HG03103 (cell line): ENCODE measurements at regions not wholly inside any gene's neighbourhood (a gene's known extent, or its start where the extent isn't known, plus 50 kb on each side); places are given as distances from the start of the nearest gene placed in this dataset.
"Not testable (repeated sequence)": the region's sequence is repeated elsewhere in the genome, so short reads cannot be mapped to it uniquely, and the experiment has no call there.

Source experiments
- ATAC-seq: cut with Tn5 transposase; IDR thresholded peaks from one replicate; pipeline ENCODE4 v1.9.1; 2021; ENCODE audit warnings: low read depth; ENCODE audit not compliant: unreplicated experiment

DNA sequence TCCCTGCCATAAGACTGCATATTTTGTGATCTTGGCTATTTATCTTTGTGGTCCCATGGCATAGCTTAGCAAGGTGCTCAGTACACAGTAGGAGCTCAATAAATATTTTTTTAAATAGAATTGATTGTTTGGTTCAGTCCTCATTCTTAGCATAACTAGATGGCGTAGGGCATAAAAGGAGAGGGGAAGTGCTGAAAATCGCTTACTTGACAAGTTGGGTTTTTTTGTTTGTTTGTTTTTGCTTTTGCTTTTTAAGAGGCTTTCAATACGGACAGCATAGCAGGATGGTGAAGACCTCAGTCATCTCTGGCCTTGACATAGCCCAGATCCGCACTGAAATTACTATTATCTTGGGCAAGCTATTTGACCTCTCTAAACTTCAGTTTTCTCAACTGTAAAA is 86.6 kb upstream of the RANBP3L start:
- ATAC-seq = no peak

DNA sequence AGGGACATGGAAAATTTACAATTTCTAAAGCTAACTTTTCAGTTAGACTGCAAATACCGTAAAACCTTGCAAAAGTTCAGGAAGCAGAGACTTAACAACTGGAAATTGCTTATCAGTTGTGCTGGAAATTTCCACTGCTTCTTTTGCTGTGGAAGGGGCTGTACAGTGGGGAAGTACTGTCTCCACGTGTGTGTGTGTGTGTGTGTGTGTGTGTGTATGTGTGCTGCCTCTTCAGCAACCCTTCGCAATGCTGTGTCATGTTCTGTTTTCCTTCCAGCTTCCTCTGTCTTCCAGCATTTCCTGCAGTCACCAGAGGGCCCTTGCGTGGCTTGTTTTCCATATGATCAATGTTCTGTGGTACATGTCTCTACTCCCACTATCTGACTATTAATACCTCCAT is 87.5 kb upstream of the RANBP3L start:
- no peak for ATAC-seq

DNA sequence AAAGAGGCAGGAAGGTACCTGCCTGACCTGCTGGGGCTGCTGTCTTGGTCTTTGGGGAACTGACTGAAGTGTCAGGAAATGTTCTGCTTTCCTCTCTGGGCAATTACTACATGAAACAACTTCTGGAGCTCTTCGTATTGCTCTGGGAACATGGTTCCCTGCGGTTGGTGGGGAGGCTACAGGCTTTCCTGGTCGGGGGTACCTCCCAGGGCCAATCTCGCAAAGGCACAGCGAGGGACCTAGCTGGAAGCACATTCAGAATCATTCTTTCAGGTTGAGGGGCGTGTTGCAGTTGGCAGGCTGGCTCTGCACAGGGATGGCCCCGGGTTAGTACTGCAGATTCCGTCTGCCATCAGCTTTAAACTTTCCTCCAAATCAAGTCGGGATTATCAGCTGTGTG is 88.9 kb upstream of the RANBP3L start:
- ATAC-seq = no peak

DNA sequence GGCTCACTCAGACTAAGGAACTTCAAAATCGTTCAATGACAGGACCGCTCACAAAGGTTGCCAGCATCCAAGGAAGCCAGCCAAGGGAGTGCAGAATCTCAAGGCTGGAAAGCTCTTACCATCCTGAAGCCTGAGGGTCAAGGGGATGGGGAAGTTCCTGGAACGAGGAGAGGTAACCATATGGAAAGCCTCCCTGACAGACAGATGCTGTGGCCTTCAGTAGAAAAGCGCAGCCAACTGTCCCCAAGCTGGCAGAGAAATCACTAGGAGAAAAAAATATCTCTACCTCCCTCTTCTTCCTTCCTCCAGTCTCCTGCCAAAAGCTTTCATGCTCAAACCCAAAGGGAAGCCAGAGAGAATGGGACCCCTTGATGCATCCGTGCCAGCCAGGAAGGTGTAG is 90.5 kb upstream of the RANBP3L start:
- ATAC-seq = no peak

DNA sequence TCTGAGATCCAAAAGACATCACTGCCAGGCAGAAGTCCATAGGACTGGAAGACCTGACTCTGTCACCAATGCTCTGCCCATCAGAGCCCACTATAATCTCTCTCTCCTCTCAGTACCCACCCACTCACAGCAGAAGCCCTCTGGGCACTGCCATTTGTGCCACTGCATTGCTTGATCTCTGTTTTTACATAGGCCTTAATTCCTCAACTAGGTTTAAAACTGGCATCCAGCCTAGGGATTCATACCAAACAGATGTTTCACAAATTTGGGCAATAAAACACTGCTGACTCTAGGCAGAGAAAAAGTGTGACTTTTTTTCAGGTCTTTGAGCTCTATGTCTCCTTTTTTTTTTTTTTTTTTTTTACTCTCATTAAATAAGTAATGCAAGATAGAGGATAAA is 91.1 kb upstream of the RANBP3L start:
- no peak for ATAC-seq

DNA sequence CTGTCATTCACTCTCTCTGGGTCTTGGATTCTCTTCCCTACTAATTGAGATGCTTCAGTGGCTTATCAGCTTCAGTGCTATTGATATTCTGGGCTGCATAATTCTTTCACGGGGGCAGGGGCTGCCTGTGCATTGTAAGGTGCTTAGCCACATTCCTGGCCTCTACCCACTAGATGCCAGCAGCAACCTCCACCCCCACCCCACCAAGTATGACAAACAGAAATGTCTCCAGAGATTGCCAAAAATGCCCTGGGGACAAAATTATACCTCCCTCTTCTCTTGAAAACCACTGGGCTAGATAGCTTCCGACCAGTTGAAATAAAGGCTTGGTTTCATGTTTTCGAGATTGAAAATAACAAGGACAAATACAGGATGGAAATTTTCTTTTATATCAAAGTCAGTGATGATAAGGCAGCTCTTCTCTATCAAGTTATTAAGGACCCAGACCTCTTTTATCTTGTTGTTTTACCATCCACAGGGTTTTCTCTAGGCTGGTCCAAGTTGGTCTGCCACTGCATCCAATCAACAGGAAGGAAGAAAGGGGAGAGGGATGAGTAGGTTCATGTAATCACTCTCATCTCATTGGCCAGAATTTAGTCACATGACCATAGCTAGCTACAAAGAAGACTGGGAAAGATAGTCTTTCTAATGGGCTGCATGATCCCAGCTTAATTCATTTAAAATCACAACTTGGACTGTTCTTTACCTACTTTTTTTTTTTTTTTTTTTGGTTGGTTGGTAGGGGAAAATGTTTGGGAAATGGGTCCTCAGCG is 92.1 kb upstream of the RANBP3L start:
- ATAC-seq = no peak

DNA sequence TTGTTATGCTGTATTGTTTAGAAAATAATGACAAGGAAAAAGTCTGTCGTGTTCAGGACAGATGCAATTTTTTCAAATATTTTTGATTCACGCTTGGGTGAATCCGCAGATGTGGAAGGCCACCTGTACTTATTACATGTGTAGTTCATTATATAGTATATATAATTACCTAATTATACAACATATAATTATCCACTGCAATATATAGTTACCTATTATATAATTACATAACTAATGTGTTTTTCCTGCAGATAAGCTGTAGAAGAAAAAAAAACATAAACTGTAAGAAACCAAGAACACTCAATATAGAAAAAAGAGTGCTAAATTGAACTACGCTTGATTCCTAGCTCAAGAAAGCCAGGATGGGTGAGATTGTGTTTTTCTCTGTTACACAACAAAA is 93.6 kb upstream of the RANBP3L start:
- ATAC-seq = no peak

DNA sequence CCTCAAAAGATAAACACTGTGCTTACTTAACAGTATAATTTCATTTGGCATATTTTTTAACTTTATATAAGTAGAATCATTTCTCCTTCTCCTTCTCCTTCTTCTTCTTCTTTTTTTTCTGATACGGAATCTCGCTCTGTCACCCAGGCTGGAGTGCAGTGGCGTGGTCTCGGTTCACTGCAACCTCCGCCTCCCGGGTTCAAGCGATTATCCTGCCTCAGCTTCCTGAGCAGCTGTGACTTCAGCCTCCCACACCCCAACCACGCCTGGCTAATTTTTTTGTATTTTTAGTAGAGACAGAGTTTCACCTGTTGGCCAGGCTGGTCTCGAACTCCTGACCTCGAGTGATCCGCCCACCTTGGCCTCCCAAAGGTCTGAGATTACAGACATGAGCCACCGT is 94.2 kb upstream of the RANBP3L start:
- not testable (repeated sequence) for ATAC-seq

DNA sequence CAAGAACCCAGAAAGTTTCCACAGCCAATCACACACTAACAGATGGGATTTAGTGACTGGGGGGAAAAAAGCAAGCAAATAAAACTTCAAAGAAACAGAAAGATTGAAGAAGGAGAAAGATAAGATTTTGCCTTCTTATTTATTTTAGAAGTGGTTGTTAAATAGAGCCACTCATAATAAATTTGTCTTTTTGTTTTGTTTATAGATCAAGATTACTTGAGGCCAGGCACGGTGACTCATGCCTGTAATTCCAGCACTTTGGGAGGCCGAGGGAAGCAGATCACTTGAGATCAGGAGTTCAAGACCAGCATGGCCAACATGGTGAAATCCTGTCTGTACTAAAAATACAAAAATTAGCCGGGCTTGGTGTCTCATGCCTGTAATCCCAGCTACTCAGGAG is 94.9 kb upstream of the RANBP3L start:
- no peak for ATAC-seq

DNA sequence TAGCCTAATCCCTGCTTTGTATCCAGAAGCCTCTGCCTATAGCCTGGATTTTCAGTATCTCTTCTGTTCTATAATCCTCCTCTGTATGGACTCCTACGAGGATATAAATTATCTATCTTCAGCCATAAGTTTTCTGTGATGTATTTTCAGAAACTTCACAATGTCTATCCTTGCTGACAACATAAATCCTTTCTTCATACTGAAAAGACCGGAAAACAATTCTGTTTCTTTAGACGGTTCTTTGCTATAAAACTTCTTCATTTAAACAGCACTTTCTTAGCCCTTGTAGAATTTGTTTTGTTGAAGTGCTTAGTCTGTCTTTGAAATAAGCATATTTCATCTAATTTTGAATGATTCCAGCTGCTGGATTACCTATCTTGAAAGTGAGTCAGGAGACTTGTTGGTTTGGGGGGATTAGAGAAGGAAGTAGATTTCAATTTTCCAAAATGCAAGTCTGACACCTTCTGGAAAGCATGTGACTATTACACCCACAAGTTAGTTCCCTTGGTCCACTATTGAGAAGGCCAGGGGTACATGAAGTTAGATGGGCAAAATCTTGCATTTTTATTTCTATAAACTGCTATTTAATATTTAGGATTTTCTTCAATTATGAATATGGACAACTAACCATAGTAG is 96.3 kb upstream of the RANBP3L start:
- no peak for ATAC-seq

DNA sequence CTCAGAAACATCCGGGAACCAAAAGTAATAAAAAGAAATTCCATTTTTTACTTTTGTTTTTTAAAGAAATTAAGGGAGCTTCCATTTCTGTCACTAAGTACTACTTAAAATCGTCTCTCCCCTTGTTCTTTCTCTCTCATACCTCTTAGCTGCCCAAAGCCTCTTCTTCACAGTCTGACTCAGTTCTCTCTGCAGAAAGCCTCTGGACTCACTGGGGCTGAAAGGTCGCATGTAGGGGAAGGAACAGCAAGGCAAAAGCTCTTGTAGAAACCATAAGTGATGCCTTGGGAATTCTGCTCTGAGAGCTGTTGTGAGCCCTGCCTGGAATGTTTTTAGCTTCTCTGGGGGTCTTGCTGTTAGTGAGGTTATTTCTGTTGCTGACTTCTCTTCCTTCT is 100.8 kb upstream of the RANBP3L start:
- no peak for ATAC-seq

DNA sequence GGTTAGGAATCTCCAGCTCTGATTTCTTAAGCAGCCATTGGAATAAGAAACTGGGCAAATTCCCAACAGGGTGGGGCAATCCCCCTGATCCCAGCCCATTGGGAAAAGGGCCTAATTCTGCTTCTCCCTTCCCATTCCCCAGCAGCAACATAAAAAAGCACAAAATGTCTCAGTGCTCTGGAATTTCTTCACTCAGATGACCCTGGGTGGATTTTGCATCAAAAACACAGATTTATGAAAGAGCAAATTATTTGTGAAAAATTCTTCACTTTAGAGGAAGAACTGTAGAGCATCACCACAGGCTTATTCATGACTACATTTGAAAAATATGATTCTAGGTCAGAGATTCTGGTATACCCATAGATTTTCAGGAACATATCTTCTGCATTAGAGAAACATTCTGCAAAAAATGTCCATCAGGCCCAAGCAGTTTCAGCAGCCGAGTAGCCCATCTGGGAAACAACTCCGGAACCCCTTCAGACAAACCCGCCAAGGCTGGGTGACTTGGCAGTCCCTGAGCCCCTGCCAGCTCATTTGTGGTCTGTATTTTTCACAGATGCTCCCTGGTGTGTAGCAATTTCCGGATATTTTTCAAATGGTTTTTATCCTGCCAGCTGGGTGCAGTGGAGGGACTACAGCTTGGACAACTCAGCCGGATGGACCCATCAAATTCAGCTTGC is 102.1 kb upstream of the RANBP3L start:
- no peak for ATAC-seq

DNA sequence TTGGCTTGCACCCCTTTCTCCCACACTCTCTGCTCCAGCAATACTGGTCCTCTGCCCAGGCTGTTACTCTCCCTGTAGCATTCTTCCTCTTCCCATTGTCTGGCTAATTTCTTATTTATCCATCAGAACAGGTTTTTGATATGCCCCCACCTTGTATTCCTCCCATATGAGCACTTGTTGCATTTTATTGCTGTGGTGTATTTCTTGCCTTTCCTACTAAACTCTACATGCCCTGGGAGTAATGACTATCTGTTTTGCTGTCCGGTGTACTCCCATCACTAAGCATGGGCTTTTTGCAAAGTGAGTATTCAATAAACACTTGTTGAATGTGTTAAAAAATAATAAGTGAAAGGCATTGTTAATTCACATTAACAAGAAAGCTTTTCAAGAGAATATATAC is 104.3 kb upstream of the RANBP3L start:
- ATAC-seq = no peak

DNA sequence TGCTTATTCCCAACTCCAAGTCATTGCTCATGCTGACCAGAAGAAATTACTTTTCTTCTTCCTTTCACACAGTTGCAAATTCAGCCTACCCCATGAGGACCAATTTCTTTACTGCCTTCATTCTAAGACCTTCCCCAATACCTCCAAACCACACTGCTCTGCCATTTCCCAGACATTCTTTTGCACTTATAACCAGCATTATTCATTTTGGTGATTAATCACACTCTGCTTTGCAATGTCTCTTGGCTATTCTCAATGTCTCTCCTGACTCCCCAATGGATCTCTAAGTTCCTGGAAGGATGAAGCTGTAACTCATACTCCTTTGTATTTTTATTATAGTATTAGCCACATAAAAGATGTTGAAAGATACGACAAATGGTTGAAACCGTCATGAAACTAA is 105.7 kb upstream of the RANBP3L start:
- ATAC-seq = no peak

DNA sequence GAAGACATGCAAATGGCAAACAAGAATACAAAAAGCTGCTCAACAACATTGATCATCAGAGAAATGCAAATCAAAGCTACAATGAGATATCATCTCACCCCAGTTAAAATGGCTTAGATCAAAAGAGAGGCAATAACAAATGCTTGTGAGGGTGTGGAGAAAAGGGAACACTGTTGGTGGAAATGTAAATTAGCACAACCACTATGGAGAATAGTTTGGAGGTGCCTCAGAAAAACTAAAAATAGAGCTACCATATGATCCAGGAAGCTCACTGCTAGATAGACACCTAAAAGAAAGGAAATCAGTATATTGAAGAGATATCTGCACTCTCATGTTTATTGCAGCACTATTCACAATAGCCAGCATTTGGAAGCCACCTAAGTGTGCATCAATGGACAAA is 108.0 kb upstream of the RANBP3L start:
- ATAC-seq = not testable (repeated sequence)

DNA sequence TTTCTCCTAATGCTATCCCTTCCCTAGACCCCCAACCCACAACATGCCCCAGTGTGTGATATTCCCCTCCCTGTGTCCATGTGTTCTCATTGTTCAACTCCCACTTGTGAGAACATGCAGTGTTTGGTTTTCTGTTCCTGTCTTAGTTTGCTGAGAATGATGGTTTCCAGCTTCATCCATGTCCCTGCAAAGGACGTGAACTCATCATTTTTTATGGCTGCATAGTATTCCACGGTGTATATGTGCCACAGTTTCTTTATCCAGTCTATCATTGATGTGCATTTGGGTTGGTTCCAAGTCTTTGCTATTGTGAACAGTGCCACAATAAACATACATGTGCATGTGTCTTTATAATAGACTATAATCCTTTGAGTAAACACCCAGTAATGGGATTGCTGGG is 109.0 kb upstream of the RANBP3L start:
- ATAC-seq = not testable (repeated sequence)

DNA sequence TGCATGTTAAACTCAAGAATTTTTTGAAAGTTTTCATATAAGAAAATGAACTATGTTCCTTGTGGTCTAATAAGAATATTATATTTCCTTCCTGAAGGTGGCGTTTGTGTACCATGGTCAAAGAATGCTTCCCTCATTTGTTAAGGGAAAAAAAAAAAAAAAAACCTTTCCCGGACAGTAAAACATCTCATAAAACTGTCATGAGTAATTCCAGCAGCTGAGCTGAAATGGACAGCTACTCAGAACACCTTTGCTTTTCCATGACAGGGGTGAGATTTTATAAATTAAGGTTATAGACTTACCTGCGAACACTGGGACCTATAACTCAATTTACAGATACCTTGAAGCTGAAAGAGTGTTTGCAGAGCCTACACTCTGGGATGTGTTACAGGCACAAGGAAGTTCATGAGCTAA is 113.2 kb upstream of the RANBP3L start:
- no peak for ATAC-seq

DNA sequence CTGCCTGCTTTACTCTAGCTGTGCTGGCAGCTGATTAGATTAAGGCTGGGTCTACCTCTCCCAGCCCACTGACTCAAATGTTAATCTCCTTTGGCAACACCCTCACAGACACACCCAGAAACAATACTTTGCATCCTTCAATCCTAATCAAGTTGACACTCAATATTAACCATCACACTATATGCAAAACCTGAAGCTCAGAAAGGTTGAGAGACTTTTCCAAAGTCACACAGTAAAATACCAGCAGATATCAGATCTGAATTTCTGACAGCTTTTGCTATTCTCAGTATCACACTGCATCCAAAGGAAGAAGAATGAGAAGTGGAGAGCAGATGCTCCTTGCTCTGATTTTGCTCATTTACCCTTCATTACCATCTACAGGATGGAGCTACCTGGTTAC is 114.9 kb upstream of the RANBP3L start:
- ATAC-seq = no peak

DNA sequence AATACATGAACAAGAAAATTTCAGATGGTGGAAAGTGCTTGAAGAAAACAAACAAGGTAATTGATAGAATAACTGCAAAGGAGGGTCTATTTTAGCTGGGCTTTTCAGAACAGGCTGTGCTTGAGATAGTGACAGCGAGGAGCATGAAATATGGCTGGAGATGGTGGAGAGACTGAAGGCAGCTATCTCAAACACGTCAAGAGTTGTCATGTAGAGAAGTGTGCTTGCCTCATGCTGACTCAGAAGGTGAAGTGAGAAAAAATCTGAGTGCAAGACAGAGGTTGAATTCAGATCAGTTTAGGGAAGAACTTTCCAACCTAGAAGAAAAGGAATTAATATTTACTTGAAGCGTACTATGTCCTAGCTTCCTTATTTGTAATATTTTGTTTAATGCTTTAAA is 115.5 kb upstream of the RANBP3L start:
- ATAC-seq = no peak

DNA sequence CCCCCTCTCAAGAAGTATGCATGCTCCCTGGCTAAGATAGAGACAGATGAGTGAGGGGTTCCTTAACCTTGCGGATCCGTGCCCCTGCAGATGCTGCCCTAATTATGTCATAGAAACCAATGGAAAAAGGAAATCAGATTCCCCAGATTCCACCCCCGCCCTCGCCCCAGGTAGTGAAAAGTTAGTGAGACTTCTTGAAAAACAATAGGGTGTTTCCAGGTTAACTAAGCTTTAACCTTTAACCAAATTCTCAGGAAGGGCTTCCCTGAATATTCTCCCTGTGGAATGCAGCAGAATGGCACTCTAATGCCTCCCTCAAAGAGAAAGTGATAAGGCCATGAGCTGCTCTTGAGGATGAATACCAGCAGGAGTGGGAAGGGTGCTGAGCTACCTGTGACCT is 116.0 kb upstream of the RANBP3L start:
- ATAC-seq = no peak

DNA sequence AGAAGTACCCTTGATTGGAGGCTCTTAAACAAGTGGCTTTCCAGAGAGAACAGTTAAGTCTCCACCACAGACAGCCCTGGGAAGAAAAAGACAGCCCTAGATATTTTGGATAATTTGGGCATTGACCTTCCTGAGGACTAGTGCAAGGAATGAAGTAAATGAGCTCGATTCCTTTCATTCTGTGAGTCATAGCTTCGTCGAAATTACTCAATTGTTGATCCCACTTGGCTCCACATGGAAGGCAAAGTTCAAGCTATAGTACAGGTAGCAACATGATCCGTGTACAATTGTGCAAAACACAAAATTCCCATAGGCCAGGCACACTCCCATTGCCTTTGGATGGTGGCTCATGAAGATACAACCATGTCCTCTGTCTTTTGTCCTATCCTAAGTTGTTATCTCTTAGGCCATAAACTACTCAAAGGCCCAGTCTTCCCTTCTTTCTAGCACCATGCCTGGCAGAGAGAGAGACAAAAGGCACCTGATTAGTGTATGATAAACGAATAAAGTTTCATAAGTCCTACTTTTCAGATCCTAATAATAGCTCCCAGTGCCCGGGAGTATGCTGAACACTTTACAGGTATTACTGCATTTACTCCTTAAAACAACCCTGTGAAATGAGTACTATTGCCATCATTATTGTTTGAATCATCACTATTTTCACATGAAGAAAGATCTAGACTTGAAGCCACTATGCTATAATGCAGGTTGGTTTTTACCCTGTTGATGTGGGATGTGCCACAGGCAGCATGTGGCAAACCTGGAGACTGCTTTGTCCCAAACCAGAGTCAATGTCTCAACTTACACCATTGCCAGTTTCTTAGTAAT is 116.7 kb upstream of the RANBP3L start:
- ATAC-seq = no peak
